ENCODE measurements at regions not wholly inside any gene's neighbourhood (a gene's known extent, or its start where the extent isn't known, plus 50 kb on each side); places are given as distances from the start of the nearest gene placed in this dataset.

GRCh38 chr3:43913036-43913948 lies 222.6 kb downstream of the ABHD5 start:
- Mint-ChIP-seq H3K4me1 (no peaks in the 10 kb centered on the region), H3K27me3 (peaks cover 9 to 13% of the 10 kb centered on the region in 2 donors), H3K9me3 (peaks cover 0 to 11% (median 2%) of the 10 kb centered on the region in 8 donors), H3K27ac (no peak overlapping the region), H3K36me3 (no peaks in the 10 kb centered on the region), H3K4me3 (no peak overlapping the region)
- no peaks in the 10 kb centered on the region for H3K9me3 ChIP-seq (ENCODE audit: control insufficient read depth in 1 of 2, low read length in 2 of 2)
- no peaks in the 10 kb centered on the region for H3K27me3 ChIP-seq (ENCODE audit: insufficient read depth, low read length)
- no peaks in the 10 kb centered on the region for H3K4me1 ChIP-seq (ENCODE audit: insufficient read depth, low read length)
- intact Hi-C loops (cut with micrococcal nuclease): no loop called here
- ChIA-PET CTCF (ENCODE audit: partially characterized antibody) (no interaction called here), POLR2A (ENCODE audit: partially characterized antibody) (no interaction called here)
- H3K36me3 ChIP-seq (ENCODE audit: insufficient read depth, low read length): no peaks in the 10 kb centered on the region
- H3K27ac ChIP-seq (ENCODE audit: low read depth, low read length): no peak overlapping the region
- H3K4me3 ChIP-seq (ENCODE audit: low read length in 2 of 2): no peak overlapping the region
- DNase-seq: no peak

DNA sequence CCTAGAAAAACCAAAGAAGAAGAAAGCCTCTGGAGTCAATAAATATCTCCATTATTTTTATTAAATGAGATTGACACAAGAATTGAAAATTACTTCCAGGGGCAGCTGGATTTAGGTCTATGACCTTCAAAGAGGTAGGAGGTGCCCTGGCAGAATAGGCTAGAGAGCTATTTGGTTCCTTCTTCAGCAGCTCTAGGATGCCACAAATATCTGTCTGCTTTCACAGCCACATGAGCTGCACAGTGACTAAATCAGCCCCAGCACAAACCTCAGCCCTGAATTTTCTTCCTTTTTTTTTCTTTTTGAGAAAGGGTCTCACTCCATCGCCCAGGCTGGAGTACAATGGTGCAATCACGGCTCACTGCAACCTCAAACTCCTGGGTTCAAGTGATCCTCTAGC lies 223.5 kb downstream of the ABHD5 start:
- H3K4me1 Mint-ChIP-seq: no peaks in the 10 kb centered on the region
- H3K36me3 ChIP-seq (ENCODE audit: insufficient read depth, low read length): no peaks in the 10 kb centered on the region
- DNase-seq: no peak
- ChIA-PET POLR2A (ENCODE audit: partially characterized antibody) (no interaction called here), CTCF (ENCODE audit: partially characterized antibody) (no interaction called here)
- H3K36me3 Mint-ChIP-seq: no peaks in the 10 kb centered on the region
- no peak overlapping the region for H3K27ac ChIP-seq (ENCODE audit: low read depth, low read length)
- no peaks in the 10 kb centered on the region for H3K4me1 ChIP-seq (ENCODE audit: insufficient read depth, low read length)
- no peak overlapping the region for H3K27ac Mint-ChIP-seq
- H3K9me3 ChIP-seq (ENCODE audit: control insufficient read depth in 1 of 2, low read length in 2 of 2): no peaks in the 10 kb centered on the region
- H3K27me3 ChIP-seq (ENCODE audit: insufficient read depth, low read length): no peaks in the 10 kb centered on the region
- no peak overlapping the region for H3K4me3 ChIP-seq (ENCODE audit: low read length in 2 of 2)
- peaks cover 12 to 13% of the 10 kb centered on the region in 2 donors for H3K27me3 Mint-ChIP-seq
- no peak overlapping the region for H3K4me3 Mint-ChIP-seq
- intact Hi-C loops (cut with micrococcal nuclease): no loop called here
- H3K9me3 Mint-ChIP-seq: peaks cover 0 to 11% (median 2%) of the 10 kb centered on the region in 8 donors

- intact Hi-C loops (cut with micrococcal nuclease): no loop called here
- Histone ChIP-seq H3K36me3 (ENCODE audit: insufficient read depth, low read length) (no peaks in the 10 kb centered on the region), H3K4me1 (ENCODE audit: insufficient read depth, low read length) (no peaks in the 10 kb centered on the region), H3K4me3 (ENCODE audit: low read length in 2 of 2) (no peak overlapping the region), H3K27ac (ENCODE audit: low read depth, low read length) (no peak overlapping the region), H3K9me3 (ENCODE audit: control insufficient read depth in 1 of 2, low read length in 2 of 2) (no peaks in the 10 kb centered on the region), H3K27me3 (ENCODE audit: insufficient read depth, low read length) (no peaks in the 10 kb centered on the region)
- Mint-ChIP-seq H3K4me3 (no peak overlapping the region), H3K36me3 (no peaks in the 10 kb centered on the region), H3K4me1 (no peaks in the 10 kb centered on the region), H3K27me3 (peaks cover 13 to 15% of the 10 kb centered on the region in 2 donors), H3K27ac (no peak overlapping the region), H3K9me3 (peaks cover 0 to 11% (median 3%) of the 10 kb centered on the region in 8 donors)
- no peak for DNase-seq
- CTCF ChIA-PET (ENCODE audit: partially characterized antibody): no interaction called here
- POLR2A ChIA-PET (ENCODE audit: partially characterized antibody): no interaction called here
Observed at GRCh38 chr3:43915546-43915945, 224.8 kb downstream of the ABHD5 start.

DNA sequence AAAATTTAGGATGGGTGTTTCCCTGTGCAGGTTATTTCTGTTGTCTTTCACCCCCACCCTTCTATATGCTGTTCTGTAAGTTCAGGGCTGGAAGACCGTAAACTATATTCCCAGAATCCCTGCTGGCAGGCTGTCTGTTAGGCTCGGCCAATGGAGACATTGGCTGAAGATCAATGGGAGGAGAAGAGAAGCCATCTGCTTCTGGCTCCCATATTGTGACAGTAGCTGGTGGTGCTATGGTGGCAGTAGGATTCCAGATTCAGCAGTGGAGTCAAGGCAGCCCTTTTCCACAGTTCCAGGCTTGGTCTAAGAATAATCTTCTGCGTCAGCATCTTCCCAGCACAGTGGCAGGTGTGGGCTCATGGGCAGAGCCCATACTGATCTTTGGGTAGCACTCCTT lies 226.6 kb downstream of the ABHD5 start:
- Mint-ChIP-seq H3K36me3 (no peaks in the 10 kb centered on the region), H3K4me1 (no peaks in the 10 kb centered on the region), H3K9me3 (peaks cover 0 to 11% (median 4%) of the 10 kb centered on the region in 8 donors), H3K4me3 (no peak overlapping the region), H3K27me3 (peaks cover 18 to 25% of the 10 kb centered on the region in 2 donors), H3K27ac (no peak overlapping the region)
- ChIA-PET CTCF (ENCODE audit: partially characterized antibody) (no interaction called here), POLR2A (ENCODE audit: partially characterized antibody) (no interaction called here)
- Histone ChIP-seq H3K27ac (ENCODE audit: low read depth, low read length) (no peak overlapping the region), H3K4me3 (ENCODE audit: low read length in 2 of 2) (no peak overlapping the region), H3K27me3 (ENCODE audit: insufficient read depth, low read length) (peaks cover 4% of the 10 kb centered on the region), H3K4me1 (ENCODE audit: insufficient read depth, low read length) (no peaks in the 10 kb centered on the region), H3K9me3 (ENCODE audit: control insufficient read depth in 1 of 2, low read length in 2 of 2) (no peaks in the 10 kb centered on the region), H3K36me3 (ENCODE audit: insufficient read depth, low read length) (no peaks in the 10 kb centered on the region)
- intact Hi-C loops (cut with micrococcal nuclease): no loop called here
- no peak for DNase-seq

GRCh38 chr3:43919029-43919428 lies 228.3 kb downstream of the ABHD5 start:
- Mint-ChIP-seq H3K4me1 (peaks cover 0 to 5% (median 0%) of the 10 kb centered on the region in 4 donors), H3K27me3 (peaks cover 23 to 33% of the 10 kb centered on the region in 2 donors), H3K36me3 (no peaks in the 10 kb centered on the region), H3K9me3 (peaks cover 0 to 11% (median 4%) of the 10 kb centered on the region in 8 donors), H3K4me3 (no peak overlapping the region), H3K27ac (no peak overlapping the region)
- no peak for DNase-seq
- no peak overlapping the region for H3K4me3 ChIP-seq (ENCODE audit: low read length in 2 of 2)
- no peaks in the 10 kb centered on the region for H3K9me3 ChIP-seq (ENCODE audit: control insufficient read depth in 1 of 2, low read length in 2 of 2)
- no peaks in the 10 kb centered on the region for H3K4me1 ChIP-seq (ENCODE audit: insufficient read depth, low read length)
- no peaks in the 10 kb centered on the region for H3K36me3 ChIP-seq (ENCODE audit: insufficient read depth, low read length)
- peaks cover 7% of the 10 kb centered on the region for H3K27me3 ChIP-seq (ENCODE audit: insufficient read depth, low read length)
- no peak overlapping the region for H3K27ac ChIP-seq (ENCODE audit: low read depth, low read length)
- ChIA-PET POLR2A (ENCODE audit: partially characterized antibody) (no interaction called here), CTCF (ENCODE audit: partially characterized antibody) (no interaction called here)
- intact Hi-C loops (cut with micrococcal nuclease): no loop called here

DNA sequence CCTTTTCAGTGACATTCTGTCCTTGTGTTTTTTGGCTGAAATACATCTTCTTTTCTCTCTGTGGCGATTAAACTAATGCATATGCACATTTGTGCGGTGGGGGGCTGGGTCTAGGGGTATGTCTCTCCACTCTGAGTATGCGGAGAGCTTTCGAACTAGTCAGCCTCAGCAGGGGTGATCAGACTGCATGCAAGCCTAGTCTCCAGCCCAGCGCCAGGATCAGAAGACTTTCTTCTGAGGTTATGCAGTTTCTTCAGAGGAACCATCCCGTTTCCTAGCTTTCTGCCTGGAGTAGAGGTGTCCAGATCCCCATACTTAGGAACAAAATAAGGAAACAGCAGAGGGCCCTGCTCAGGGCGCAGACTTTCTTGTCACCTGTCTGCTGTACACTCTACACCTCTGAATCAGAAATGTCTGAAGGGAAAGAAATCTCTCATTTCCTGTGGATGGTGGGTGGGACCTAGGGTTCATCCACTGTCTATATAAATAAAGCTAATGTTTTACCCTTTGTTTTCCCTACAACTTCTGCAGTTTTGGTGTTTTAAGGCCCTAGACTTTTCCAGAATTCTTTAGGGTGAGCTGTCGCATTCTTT lies 230.4 kb downstream of the ABHD5 start:
- no peaks in the 10 kb centered on the region for H3K36me3 ChIP-seq (ENCODE audit: insufficient read depth, low read length)
- H3K27ac ChIP-seq (ENCODE audit: low read depth, low read length): no peak overlapping the region
- Mint-ChIP-seq H3K4me1 (peaks cover 0 to 5% (median 0%) of the 10 kb centered on the region in 4 donors), H3K27ac (no peak overlapping the region), H3K4me3 (no peak overlapping the region), H3K27me3 (peaks cover 30 to 39% of the 10 kb centered on the region in 2 donors), H3K36me3 (no peaks in the 10 kb centered on the region), H3K9me3 (peaks cover 0 to 11% (median 4%) of the 10 kb centered on the region in 8 donors)
- DNase-seq: no peak
- H3K4me3 ChIP-seq (ENCODE audit: low read length in 2 of 2): no peak overlapping the region
- ChIA-PET POLR2A (ENCODE audit: partially characterized antibody) (no interaction called here), CTCF (ENCODE audit: partially characterized antibody) (no interaction called here)
- intact Hi-C loops (cut with micrococcal nuclease): no loop called here
- peaks cover 7% of the 10 kb centered on the region for H3K27me3 ChIP-seq (ENCODE audit: insufficient read depth, low read length)
- no peaks in the 10 kb centered on the region for H3K4me1 ChIP-seq (ENCODE audit: insufficient read depth, low read length)
- no peaks in the 10 kb centered on the region for H3K9me3 ChIP-seq (ENCODE audit: control insufficient read depth in 1 of 2, low read length in 2 of 2)

GRCh38 chr3:43922374-43922773 lies 231.6 kb downstream of the ABHD5 start:
- peaks cover 0 to 5% (median 0%) of the 10 kb centered on the region in 4 donors for H3K4me1 Mint-ChIP-seq
- Histone ChIP-seq H3K27ac (ENCODE audit: low read depth, low read length) (no peak overlapping the region), H3K27me3 (ENCODE audit: insufficient read depth, low read length) (peaks cover 7% of the 10 kb centered on the region), H3K4me1 (ENCODE audit: insufficient read depth, low read length) (no peaks in the 10 kb centered on the region), H3K9me3 (ENCODE audit: control insufficient read depth in 1 of 2, low read length in 2 of 2) (no peaks in the 10 kb centered on the region), H3K4me3 (ENCODE audit: low read length in 2 of 2) (no peak overlapping the region), H3K36me3 (ENCODE audit: insufficient read depth, low read length) (no peaks in the 10 kb centered on the region)
- no peak for DNase-seq
- peaks cover 0 to 6% (median 2%) of the 10 kb centered on the region in 8 donors for H3K9me3 Mint-ChIP-seq
- H3K4me3 Mint-ChIP-seq: no peak overlapping the region
- H3K36me3 Mint-ChIP-seq: no peaks in the 10 kb centered on the region
- intact Hi-C loops (cut with micrococcal nuclease): no loop called here
- POLR2A ChIA-PET (ENCODE audit: partially characterized antibody): no interaction called here
- peaks cover 32 to 42% of the 10 kb centered on the region in 2 donors for H3K27me3 Mint-ChIP-seq
- CTCF ChIA-PET (ENCODE audit: partially characterized antibody): no interaction called here
- H3K27ac Mint-ChIP-seq: no peak overlapping the region
